ENCODE measurements at regions not wholly inside any gene's neighbourhood (a gene's known extent, or its start where the extent isn't known, plus 50 kb on each side); places are given as distances from the start of the nearest gene placed in this dataset.

GRCh38 chr6:93806409-93807270 is 387.3 kb upstream of the EPHA7 start:
- no peak for DNase-seq (ENCODE audit: extremely low read depth, low read depth)

- no peak for DNase-seq (ENCODE audit: extremely low read depth, low read depth)
Observed at GRCh38 chr6:93801101-93801847, 381.9 kb upstream of the EPHA7 start.

GRCh38 chr6:93799226-93799625 is 379.9 kb upstream of the EPHA7 start:
- no peak for DNase-seq (ENCODE audit: extremely low read depth, low read depth)

GRCh38 chr6:93794166-93794565 is 374.8 kb upstream of the EPHA7 start:
- DNase-seq (ENCODE audit: extremely low read depth, low read depth): no peak

GRCh38 chr6:93792746-93793145 is 373.4 kb upstream of the EPHA7 start:
- DNase-seq (ENCODE audit: extremely low read depth, low read depth): no peak

- DNase-seq (ENCODE audit: extremely low read depth, low read depth): no peak
Observed at GRCh38 chr6:93790981-93791380, 371.6 kb upstream of the EPHA7 start.

GRCh38 chr6:93789532-93789931 is 370.2 kb upstream of the EPHA7 start:
- DNase-seq (ENCODE audit: extremely low read depth, low read depth): no peak

- DNase-seq (ENCODE audit: extremely low read depth, low read depth): no peak
Observed at GRCh38 chr6:93787841-93788240, 368.5 kb upstream of the EPHA7 start.

- DNase-seq (ENCODE audit: extremely low read depth, low read depth): no peak
Observed at GRCh38 chr6:93786474-93787330, 367.3 kb upstream of the EPHA7 start.

GRCh38 chr6:93785694-93786030 is 366.3 kb upstream of the EPHA7 start:
- no peak for DNase-seq (ENCODE audit: extremely low read depth, low read depth)

- DNase-seq (ENCODE audit: extremely low read depth, low read depth): peak; percentile 18
Observed at GRCh38 chr6:93784794-93785693, 365.7 kb upstream of the EPHA7 start.

- peak; percentile 3 for DNase-seq (ENCODE audit: extremely low read depth, low read depth)
Observed at GRCh38 chr6:93779086-93779841, 359.9 kb upstream of the EPHA7 start.

GRCh38 chr6:93759190-93759589 is 339.8 kb upstream of the EPHA7 start:
- DNase-seq (ENCODE audit: extremely low read depth, low read depth): no peak

- no peak for DNase-seq (ENCODE audit: extremely low read depth, low read depth)
Observed at GRCh38 chr6:93751969-93752368, 332.6 kb upstream of the EPHA7 start.

- DNase-seq (ENCODE audit: extremely low read depth, low read depth): no peak
Observed at GRCh38 chr6:93749930-93750329, 330.6 kb upstream of the EPHA7 start.

- no peak for DNase-seq (ENCODE audit: extremely low read depth, low read depth)
Observed at GRCh38 chr6:93749191-93749590, 329.8 kb upstream of the EPHA7 start.

- no peak for DNase-seq (ENCODE audit: extremely low read depth, low read depth)
Observed at GRCh38 chr6:93746892-93747291, 327.5 kb upstream of the EPHA7 start.

- DNase-seq (ENCODE audit: extremely low read depth, low read depth): no peak
Observed at GRCh38 chr6:93745306-93745705, 325.9 kb upstream of the EPHA7 start.

- no peak for DNase-seq (ENCODE audit: extremely low read depth, low read depth)
Observed at GRCh38 chr6:93735099-93735498, 315.7 kb upstream of the EPHA7 start.

Measured in NCI-H460 (cell line).